ENCODE measurements at regions not wholly inside any gene's neighbourhood (a gene's known extent, or its start where the extent isn't known, plus 50 kb on each side); places are given as distances from the start of the nearest gene placed in this dataset.
"Not testable (repeated sequence)": the region's sequence is repeated elsewhere in the genome, so short reads cannot be mapped to it uniquely, and the experiment has no call there.

- no peaks in the 10 kb centered on the region for H3K27me3 Mint-ChIP-seq
- no peak for TF ChIP-seq CTCF (conservative IDR thresholded peaks at IDR 0.05)
- no peak for DNase-seq (ENCODE audit: extremely low spot score, unreplicated experiment)
- no peak overlapping the region for H3K27ac Mint-ChIP-seq
- H3K9me3 Mint-ChIP-seq = no peaks in the 10 kb centered on the region
- no peaks in the 10 kb centered on the region for H3K36me3 Mint-ChIP-seq
- no peak overlapping the region for H3K4me3 Mint-ChIP-seq
- H3K4me1 Mint-ChIP-seq (ENCODE audit: unreplicated experiment) = no peaks in the 10 kb centered on the region
Measured at GRCh38 chr2:82968358-82968757, 1490.7 kb downstream of the SUCLG1 start.

GRCh38 chr2:82964341-82964740 is 1494.7 kb downstream of the SUCLG1 start:
- H3K27me3 Mint-ChIP-seq = no peaks in the 10 kb centered on the region
- no peak overlapping the region for H3K4me3 Mint-ChIP-seq
- no peaks in the 10 kb centered on the region for H3K36me3 Mint-ChIP-seq
- H3K27ac Mint-ChIP-seq = no peak overlapping the region
- no peak for TF ChIP-seq CTCF (conservative IDR thresholded peaks at IDR 0.05)
- DNase-seq (ENCODE audit: extremely low spot score, unreplicated experiment) = no peak
- no peaks in the 10 kb centered on the region for H3K9me3 Mint-ChIP-seq
- H3K4me1 Mint-ChIP-seq (ENCODE audit: unreplicated experiment) = no peaks in the 10 kb centered on the region

- Mint-ChIP-seq H3K4me3 (no peak overlapping the region), H3K9me3 (no peaks in the 10 kb centered on the region), H3K36me3 (no peaks in the 10 kb centered on the region), H3K27me3 (no peaks in the 10 kb centered on the region), H3K4me1 (ENCODE audit: unreplicated experiment) (no peaks in the 10 kb centered on the region), H3K27ac (no peak overlapping the region)
- no peak for TF ChIP-seq CTCF (conservative IDR thresholded peaks at IDR 0.05)
- DNase-seq (ENCODE audit: extremely low spot score, unreplicated experiment) = no peak
Measured at GRCh38 chr2:82959727-82960126, 1499.4 kb downstream of the SUCLG1 start.

- DNase-seq (ENCODE audit: extremely low spot score, unreplicated experiment) = no peak
- Mint-ChIP-seq H3K36me3 (no peaks in the 10 kb centered on the region), H3K4me1 (ENCODE audit: unreplicated experiment) (no peaks in the 10 kb centered on the region), H3K4me3 (no peak overlapping the region), H3K9me3 (no peaks in the 10 kb centered on the region), H3K27me3 (no peaks in the 10 kb centered on the region), H3K27ac (no peak overlapping the region)
- no peak for TF ChIP-seq CTCF (conservative IDR thresholded peaks at IDR 0.05)
Measured at GRCh38 chr2:82954868-82955267, 1504.2 kb downstream of the SUCLG1 start.

GRCh38 chr2:82939211-82939610 is 1519.9 kb downstream of the SUCLG1 start:
- DNase-seq (ENCODE audit: extremely low spot score, unreplicated experiment) = no peak
- Mint-ChIP-seq H3K4me3 (no peak overlapping the region), H3K9me3 (no peaks in the 10 kb centered on the region), H3K27ac (no peak overlapping the region), H3K4me1 (ENCODE audit: unreplicated experiment) (no peaks in the 10 kb centered on the region), H3K36me3 (no peaks in the 10 kb centered on the region), H3K27me3 (no peaks in the 10 kb centered on the region)
- TF ChIP-seq CTCF (conservative IDR thresholded peaks at IDR 0.05) = no peak

GRCh38 chr2:82938321-82938845 is 1520.7 kb downstream of the SUCLG1 start:
- not testable (repeated sequence) for H3K4me1 Mint-ChIP-seq (ENCODE audit: unreplicated experiment); H3K36me3 Mint-ChIP-seq; H3K9me3 Mint-ChIP-seq

More at GRCh38 chr2:82938321-82938845, 1520.7 kb downstream of the SUCLG1 start:
- H3K27ac Mint-ChIP-seq; H3K4me3 Mint-ChIP-seq; H3K27me3 Mint-ChIP-seq; DNase-seq (ENCODE audit: extremely low spot score, unreplicated experiment): not testable (repeated sequence)
